Osteoblast (primary cell): ENCODE measurements at regions not wholly inside any gene's neighbourhood (a gene's known extent, or its start where the extent isn't known, plus 50 kb on each side); places are given as distances from the start of the nearest gene placed in this dataset.

ENCODE experiments used
- DNase-seq: peaks from one replicate; pipeline ENCODE4 v3.0.0; 2011; ENCODE audit warnings: low spot score, mixed read lengths; ENCODE audit not compliant: insufficient read length; ENCODE audit errors: missing footprints
- H2AFZ ChIP-seq: 2 replicates; pipeline ENCODE4 v1.6.0; 2011; ENCODE audit warnings: mild to moderate bottlenecking, low read length
- H3K27ac ChIP-seq: 2 replicates; pipeline ENCODE4 v1.5.1; 2011; ENCODE audit warnings: mild to moderate bottlenecking, low read depth, low read length, moderate library complexity
- H3K27me3 ChIP-seq: 2 replicates; pipeline ENCODE4 v1.6.0; 2012; ENCODE audit warnings: mild to moderate bottlenecking, control low read depth, inconsistent platforms, low read length, moderate library complexity; ENCODE audit not compliant: insufficient read depth
- H3K36me3 ChIP-seq: 2 replicates; pipeline ENCODE4 v1.5.1; 2011; ENCODE audit warnings: mild to moderate bottlenecking, low read length, control low read depth, moderate library complexity; ENCODE audit not compliant: insufficient read depth
- H3K4me1 ChIP-seq: 2 replicates; pipeline ENCODE4 v1.5.1; 2011; ENCODE audit warnings: mild to moderate bottlenecking, low read length, control low read depth, moderate library complexity; ENCODE audit not compliant: insufficient read depth
- H3K4me2 ChIP-seq: 2 replicates; pipeline ENCODE4 v1.6.0; 2011; ENCODE audit warnings: mild to moderate bottlenecking, low read length; ENCODE audit not compliant: insufficient read depth
- H3K4me3 ChIP-seq: fragments of 200-600 bp; sonication (generic); 3 replicates; pipeline ENCODE4 v1.5.1; 2012; ENCODE audit warnings: mild to moderate bottlenecking, low read length, inconsistent platforms; ENCODE audit not compliant: insufficient read depth
- H3K79me2 ChIP-seq: 2 replicates; pipeline ENCODE4 v1.6.0; 2012; ENCODE audit warnings: mild to moderate bottlenecking, low read length, control low read depth, inconsistent platforms; ENCODE audit not compliant: insufficient read depth
- H3K9me3 ChIP-seq: 2 replicates; pipeline ENCODE4 v1.5.1; 2011; ENCODE audit warnings: low read depth, low read length, control low read depth
- H4K20me1 ChIP-seq: 2 replicates; pipeline ENCODE4 v1.6.0; 2012; ENCODE audit warnings: mild to moderate bottlenecking, low read length, control low read depth; ENCODE audit not compliant: insufficient read depth
- CTCF ChIP-seq: IDR thresholded peaks from 2 replicates; pipeline ENCODE4 v1.5.1; 2011; ENCODE audit warnings: mild to moderate bottlenecking, low read depth, low read length, moderate library complexity; ENCODE audit errors: extremely low read depth

GRCh38 chr3:110710156-110710555 lies 361.5 kb upstream of the NECTIN3 start:
- no peak overlapping the region for H2AFZ ChIP-seq
- DNase-seq, result no peak

DNA sequence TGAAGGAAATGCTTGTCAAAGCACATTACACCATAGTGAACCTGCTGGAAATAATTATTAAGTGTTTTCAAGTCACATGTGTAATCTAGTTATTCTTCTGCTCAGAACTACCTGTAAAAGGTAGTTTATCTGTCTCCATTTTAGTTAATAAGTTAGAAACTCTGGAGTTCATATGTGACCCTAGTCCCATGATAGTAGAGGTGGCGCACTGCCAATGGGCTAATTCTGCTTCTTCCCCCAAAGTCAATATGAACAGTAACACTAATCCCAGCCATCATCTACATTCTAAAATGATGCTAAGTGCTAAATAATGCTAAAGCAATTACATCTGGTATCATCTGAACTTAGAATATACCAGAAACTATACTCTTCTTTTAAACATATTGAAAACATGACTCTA lies 361.0 kb upstream of the NECTIN3 start:
- Histone ChIP-seq H3K4me3 (no peak overlapping the region), H2AFZ (no peak overlapping the region), H3K9me3 (no peaks in the 10 kb centered on the region), H3K4me2 (no peak overlapping the region), H3K36me3 (no peaks in the 10 kb centered on the region), H3K79me2 (no peaks in the 10 kb centered on the region), H3K27ac (no peak overlapping the region), H4K20me1 (no peaks in the 10 kb centered on the region), H3K4me1 (no peaks in the 10 kb centered on the region), H3K27me3 (no peaks in the 10 kb centered on the region)
- TF ChIP-seq CTCF, result no peak
- DNase-seq, result no peak

More at GRCh38 chr3:110710156-110710555, 361.5 kb upstream of the NECTIN3 start:
- no peaks in the 10 kb centered on the region for H3K9me3 ChIP-seq
- no peaks in the 10 kb centered on the region for H3K4me1 ChIP-seq
- no peak overlapping the region for H3K4me3 ChIP-seq
- H3K27me3 ChIP-seq, result no peaks in the 10 kb centered on the region
- no peaks in the 10 kb centered on the region for H3K79me2 ChIP-seq
- no peaks in the 10 kb centered on the region for H4K20me1 ChIP-seq
- H3K27ac ChIP-seq, result no peak overlapping the region
- H3K36me3 ChIP-seq, result no peaks in the 10 kb centered on the region
- H3K4me2 ChIP-seq, result no peak overlapping the region
- no peak for TF ChIP-seq CTCF

- Histone ChIP-seq H3K27ac (no peak overlapping the region), H3K36me3 (no peaks in the 10 kb centered on the region), H3K4me2 (no peak overlapping the region), H3K4me1 (no peaks in the 10 kb centered on the region), H3K27me3 (no peaks in the 10 kb centered on the region), H3K9me3 (no peaks in the 10 kb centered on the region), H3K4me3 (no peak overlapping the region), H3K79me2 (no peaks in the 10 kb centered on the region), H2AFZ (no peak overlapping the region), H4K20me1 (no peaks in the 10 kb centered on the region)
- DNase-seq, result no peak
- no peak for TF ChIP-seq CTCF
Measured at GRCh38 chr3:110711130-110711832, 360.3 kb upstream of the NECTIN3 start.

- DNase-seq, result no peak
- H3K27ac ChIP-seq, result no peak overlapping the region
Measured at GRCh38 chr3:110711851-110712516, 359.6 kb upstream of the NECTIN3 start.

More at GRCh38 chr3:110711851-110712516, 359.6 kb upstream of the NECTIN3 start:
- no peak overlapping the region for H2AFZ ChIP-seq
- H3K4me2 ChIP-seq, result no peak overlapping the region
- no peaks in the 10 kb centered on the region for H3K79me2 ChIP-seq
- H3K27me3 ChIP-seq, result no peaks in the 10 kb centered on the region
- H4K20me1 ChIP-seq, result no peaks in the 10 kb centered on the region
- H3K4me1 ChIP-seq, result no peaks in the 10 kb centered on the region
- no peaks in the 10 kb centered on the region for H3K36me3 ChIP-seq
- H3K9me3 ChIP-seq, result no peaks in the 10 kb centered on the region
- TF ChIP-seq CTCF, result no peak
- no peak overlapping the region for H3K4me3 ChIP-seq
